ENCODE measurements at regions not wholly inside any gene's neighbourhood (a gene's known extent, or its start where the extent isn't known, plus 50 kb on each side); places are given as distances from the start of the nearest gene placed in this dataset.

- Histone ChIP-seq H3K79me2 (ENCODE audit: insufficient read depth, low read length) (no peaks in the 10 kb centered on the region), H2BK12ac (ENCODE audit: insufficient read length, low read depth, low read length) (no peak overlapping the region), H4K91ac (ENCODE audit: insufficient read length, low read depth, low read length) (no peak overlapping the region), H3K4ac (ENCODE audit: low read depth, low read length) (no peak overlapping the region), H4K8ac (replicated peaks; ENCODE audit: insufficient read length, low read depth, low read length) (no peak overlapping the region), H2BK5ac (ENCODE audit: insufficient read length, low read length) (no peak overlapping the region), H2BK120ac (ENCODE audit: low read depth, low read length, poor library complexity, severe bottlenecking) (no peak overlapping the region), H4K5ac (ENCODE audit: insufficient read length, low read depth, low read length) (no peak overlapping the region), H3K27me3 (ENCODE audit: insufficient read depth, low read length) (no peaks in the 10 kb centered on the region), H3K9me3 (ENCODE audit: control insufficient read depth, low read depth, low read length) (no peaks in the 10 kb centered on the region), H3K18ac (ENCODE audit: insufficient read length, low read depth, low read length) (no peak overlapping the region), H3K4me1 (ENCODE audit: insufficient read depth, low read length) (no peaks in the 10 kb centered on the region), H2BK20ac (ENCODE audit: low read depth, low read length, poor library complexity, severe bottlenecking) (no peak overlapping the region), H2AK5ac (ENCODE audit: insufficient read length, low read length) (no peak overlapping the region), H4K20me1 (ENCODE audit: control insufficient read depth, insufficient read depth, insufficient read length) (no peaks in the 10 kb centered on the region), H3K14ac (ENCODE audit: insufficient read depth, low read length) (no peak overlapping the region), H3K4me2 (ENCODE audit: insufficient read depth, insufficient read length, low read length) (no peak overlapping the region), H3K23me2 (ENCODE audit: insufficient read length, low read depth, low read length, poor library complexity, severe bottlenecking) (no peaks in the 10 kb centered on the region), H3K9ac (ENCODE audit: extremely low read depth, insufficient read length, low read length) (no peak overlapping the region), H3T11ph (ENCODE audit: low read length) (no peak overlapping the region), H3K23ac (ENCODE audit: insufficient read length, low read depth, low read length) (no peak overlapping the region), H2BK15ac (ENCODE audit: low read depth, low read length) (no peak overlapping the region), H2AFZ (ENCODE audit: low read length) (no peak overlapping the region), H3K79me1 (ENCODE audit: insufficient read depth, low read depth, low read length, poor library complexity, severe bottlenecking) (no peaks in the 10 kb centered on the region), H3K56ac (ENCODE audit: insufficient read length, low read depth, low read length) (no peak overlapping the region), H3K27ac (ENCODE audit: insufficient read length, low read depth, low read length) (no peak overlapping the region)
- no peak overlapping the region for H3K4me3 Mint-ChIP-seq
- H3K27ac Mint-ChIP-seq: no peak overlapping the region
- no peaks in the 10 kb centered on the region; a peak in 1 of 4 replicates for H3K4me1 Mint-ChIP-seq
- no peaks in the 10 kb centered on the region; the same call in 1 of the 2 replicates for H3K27me3 Mint-ChIP-seq (ENCODE audit: low read depth)
- H3K9me3 Mint-ChIP-seq: no peaks in the 10 kb centered on the region
- DNase-seq: no peak
- WGBS (ENCODE audit: extremely low coverage, insufficient read length, low lambda C conversion rate): no CpG with 5 or more reads among the region's 2 CpGs
- no peak for TF ChIP-seq CTCF (conservative IDR thresholded peaks at IDR 0.05)
- H3K36me3 Mint-ChIP-seq (ENCODE audit: insufficient read depth in 1 of 3, low read depth in 3 of 3): no peaks in the 10 kb centered on the region
Measured at GRCh38 chr13:70520275-70521036, 412.2 kb upstream of the KLHL1 start.
